Smooth muscle cell (in vitro differentiated cells): ENCODE measurements at regions not wholly inside any gene's neighbourhood (a gene's known extent, or its start where the extent isn't known, plus 50 kb on each side); places are given as distances from the start of the nearest gene placed in this dataset.
"Not testable (repeated sequence)": the region's sequence is repeated elsewhere in the genome, so short reads cannot be mapped to it uniquely, and the experiment has no call there.

Experiments
- DNase-seq: peaks from one replicate; lab custom pipeline; 2025; ENCODE audit not compliant: unreplicated experiment; lab: John Stamatoyannopoulos, UW
- H2AFZ ChIP-seq: fragments of 200-600 bp; sonication (generic); 2 replicates; pipeline ENCODE4 v1.6.0; 2016; ENCODE audit warnings: antibody characterized with exemption, low read depth, mild to moderate bottlenecking
- H3F3A ChIP-seq: fragments of 200-600 bp; sonication (generic); 2 replicates; pipeline ENCODE4 v1.6.0; 2017; ENCODE audit warnings: antibody characterized with exemption, low read depth
- H3K27ac ChIP-seq: fragments of 200-600 bp; sonication (generic); 2 replicates; pipeline ENCODE4 v1.5.1; 2016; ENCODE audit warnings: low read depth, mild to moderate bottlenecking
- H3K27me3 ChIP-seq: fragments of 200-600 bp; sonication (generic); 2 replicates; pipeline ENCODE4 v1.6.1; 2016; ENCODE audit warnings: low read depth, mild to moderate bottlenecking
- H3K36me3 ChIP-seq: fragments of 200-600 bp; sonication (generic); 2 replicates; pipeline ENCODE4 v1.5.1; 2016; ENCODE audit warnings: low read depth
- H3K4me1 ChIP-seq: fragments of 200-600 bp; sonication (generic); 2 replicates; pipeline ENCODE4 v1.5.1; 2016; ENCODE audit warnings: low read depth
- H3K4me2 ChIP-seq: fragments of 200-600 bp; sonication (generic); 2 replicates; pipeline ENCODE4 v1.6.0; 2016; ENCODE audit warnings: mild to moderate bottlenecking
- H3K4me3 ChIP-seq: fragments of 200-600 bp; sonication (generic); 2 replicates; pipeline ENCODE4 v1.5.1; 2016; ENCODE audit warnings: mild to moderate bottlenecking
- H3K79me2 ChIP-seq: fragments of 200-600 bp; sonication (generic); 2 replicates; pipeline ENCODE4 v1.6.0; 2016; ENCODE audit warnings: low read depth, mild to moderate bottlenecking
- H3K9ac ChIP-seq: fragments of 200-600 bp; sonication (generic); 2 replicates; pipeline ENCODE4 v1.6.0; 2016; ENCODE audit warnings: low read depth
- H3K9me3 ChIP-seq: fragments of 200-600 bp; sonication (generic); replicated peaks from 2 replicates; pipeline ENCODE4 v1.5.1; 2016; ENCODE audit warnings: low read depth
- H4K20me1 ChIP-seq: fragments of 200-600 bp; sonication (generic); 2 replicates; pipeline ENCODE4 v1.6.0; 2016; ENCODE audit warnings: low read depth
- CTCF ChIP-seq: fragments of 200-600 bp; sonication (generic); IDR thresholded peaks from 2 replicates; pipeline ENCODE4 v1.5.1; 2017; ENCODE audit warnings: borderline replicate concordance, mild to moderate bottlenecking, antibody characterized with exemption; ENCODE audit not compliant: insufficient read depth, poor library complexity, severe bottlenecking
- WGBS: methylation state at CpG from one replicate; pipeline ENCODE4 v1.1.7; 2016; ENCODE audit warnings: low lambda C conversion rate; 5-methylcytosine and 5-hydroxymethylcytosine counted together

- no peak overlapping the region for H3K9ac ChIP-seq
- WGBS = 96% methylated on average over 1 of the region's 1 CpG
- DNase-seq = no peak
- no peak for TF ChIP-seq CTCF
- no peaks in the 10 kb centered on the region for H3F3A ChIP-seq
- H3K4me1 ChIP-seq = no peaks in the 10 kb centered on the region
- H3K4me3 ChIP-seq = no peak overlapping the region
- H3K79me2 ChIP-seq = no peaks in the 10 kb centered on the region
- H3K36me3 ChIP-seq = no peaks in the 10 kb centered on the region
- H3K9me3 ChIP-seq = no peaks in the 10 kb centered on the region
- no peak overlapping the region for H2AFZ ChIP-seq
- H3K27me3 ChIP-seq = no peaks in the 10 kb centered on the region
- H3K27ac ChIP-seq = no peak overlapping the region
- no peaks in the 10 kb centered on the region for H4K20me1 ChIP-seq
- no peak overlapping the region for H3K4me2 ChIP-seq
Observed at GRCh38 chr3:109863701-109864100, 526.4 kb upstream of the DPPA4 start.

GRCh38 chr3:109864452-109864851 lies 527.1 kb upstream of the DPPA4 start:
- Histone ChIP-seq H3K9ac (no peak overlapping the region), H3K27ac (no peak overlapping the region), H2AFZ (no peak overlapping the region), H3K4me1 (no peaks in the 10 kb centered on the region), H3F3A (no peaks in the 10 kb centered on the region), H4K20me1 (no peaks in the 10 kb centered on the region), H3K9me3 (no peaks in the 10 kb centered on the region), H3K36me3 (no peaks in the 10 kb centered on the region), H3K27me3 (no peaks in the 10 kb centered on the region), H3K4me2 (no peak overlapping the region), H3K4me3 (no peak overlapping the region), H3K79me2 (no peaks in the 10 kb centered on the region)
- no peak for TF ChIP-seq CTCF
- DNase-seq = no peak

DNA sequence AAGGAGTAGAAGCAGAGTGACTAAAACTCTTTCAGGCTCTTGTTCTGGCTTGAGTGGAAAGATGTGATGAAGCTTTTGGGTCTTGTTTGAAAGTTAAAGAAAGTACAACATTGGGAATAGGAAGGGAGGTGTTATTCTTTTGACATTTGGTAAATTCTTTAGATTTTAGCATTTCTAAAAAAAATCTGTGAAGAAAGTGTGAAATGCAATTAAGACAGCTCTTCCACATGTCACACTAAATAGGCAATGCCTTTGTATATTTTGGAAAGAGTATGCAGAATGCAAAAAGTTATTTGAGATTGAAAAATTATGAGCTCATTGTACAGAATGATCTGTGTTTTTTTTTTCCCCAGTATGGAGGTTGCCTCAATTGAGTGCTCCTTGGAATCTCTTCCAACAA lies 532.2 kb upstream of the DPPA4 start:
- Histone ChIP-seq H3K4me2 (no peak overlapping the region), H3K9ac (no peak overlapping the region), H3K27me3 (no peaks in the 10 kb centered on the region), H3K4me1 (no peaks in the 10 kb centered on the region), H3K36me3 (no peaks in the 10 kb centered on the region), H3K9me3 (no peaks in the 10 kb centered on the region), H3F3A (no peaks in the 10 kb centered on the region), H4K20me1 (no peaks in the 10 kb centered on the region), H3K4me3 (no peak overlapping the region), H3K79me2 (no peaks in the 10 kb centered on the region), H3K27ac (no peak overlapping the region), H2AFZ (no peak overlapping the region)
- DNase-seq = no peak
- no peak for TF ChIP-seq CTCF

DNA sequence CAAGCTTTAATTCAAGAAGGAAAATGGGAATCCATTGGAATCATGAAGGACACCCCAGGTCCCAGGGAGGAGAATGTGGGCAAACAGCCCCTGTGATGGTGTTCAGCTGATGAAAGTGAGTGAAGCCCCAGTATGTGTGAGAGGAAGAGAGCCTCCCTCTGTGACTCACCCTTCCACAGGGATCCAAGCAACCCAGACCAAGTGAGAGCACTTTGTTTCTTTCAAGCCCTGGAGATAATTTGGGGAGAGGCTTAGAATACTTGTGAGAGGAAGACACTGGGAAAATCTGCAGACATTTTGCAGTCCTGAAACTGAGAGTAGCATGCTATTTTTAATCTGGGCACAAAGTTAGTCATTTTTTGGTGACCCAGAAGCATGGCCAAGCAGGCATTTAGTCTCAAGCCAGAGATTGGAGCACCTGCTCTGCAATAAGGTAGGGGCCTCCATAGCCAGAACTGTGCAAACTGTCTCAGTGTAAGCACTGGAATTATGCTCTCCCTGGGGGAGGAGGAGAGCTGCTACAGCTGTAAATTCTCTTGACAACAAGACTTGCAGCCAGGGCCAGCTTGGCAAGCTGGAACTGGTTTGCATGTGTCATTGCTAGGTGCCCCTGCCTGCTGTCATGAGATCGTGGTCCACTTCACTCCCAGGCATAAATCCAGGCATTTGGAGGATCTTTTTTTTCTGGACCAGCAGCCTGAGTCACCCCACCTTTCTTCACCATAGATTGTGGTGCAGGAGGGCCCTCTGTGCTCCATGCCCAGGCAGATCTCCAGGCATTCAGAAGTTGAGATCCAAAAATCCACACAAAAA lies 537.8 kb upstream of the DPPA4 start:
- Histone ChIP-seq H4K20me1 (no peaks in the 10 kb centered on the region), H3K4me1 (no peaks in the 10 kb centered on the region), H3K9me3 (no peaks in the 10 kb centered on the region), H3K36me3 (no peaks in the 10 kb centered on the region), H3F3A (no peaks in the 10 kb centered on the region), H2AFZ (no peak overlapping the region), H3K4me2 (no peak overlapping the region), H3K27me3 (no peaks in the 10 kb centered on the region), H3K27ac (no peak overlapping the region), H3K79me2 (no peaks in the 10 kb centered on the region), H3K9ac (no peak overlapping the region), H3K4me3 (no peak overlapping the region)
- no peak for TF ChIP-seq CTCF
- no peak for DNase-seq
- 70% methylated on average over 1 of the region's 1 CpG for WGBS

- DNase-seq, H3K36me3 ChIP-seq, H3K79me2 ChIP-seq, H3K9me3 ChIP-seq, H3K4me1 ChIP-seq, H3K27ac ChIP-seq, H4K20me1 ChIP-seq, H2AFZ ChIP-seq, H3K9ac ChIP-seq, H3F3A ChIP-seq, H3K4me3 ChIP-seq, H3K27me3 ChIP-seq, H3K4me2 ChIP-seq: not testable (repeated sequence)
- WGBS = 83% methylated on average over 2 of the region's 2 CpGs
Observed at GRCh38 chr3:109877616-109878015, 540.3 kb upstream of the DPPA4 start.
